ENCODE measurements at regions not wholly inside any gene's neighbourhood (a gene's known extent, or its start where the extent isn't known, plus 50 kb on each side); places are given as distances from the start of the nearest gene placed in this dataset.

- POLR2A ChIA-PET, result no interaction called here
- H3K9me3 Mint-ChIP-seq, result no peaks in the 10 kb centered on the region
- no peaks in the 10 kb centered on the region for H3K36me3 Mint-ChIP-seq (ENCODE audit: low read depth)
- DNase-seq, result no peak
- no peaks in the 10 kb centered on the region for H3K27me3 Mint-ChIP-seq
- no peaks in the 10 kb centered on the region for H3K4me1 Mint-ChIP-seq
- H3K27ac Mint-ChIP-seq, result no peak overlapping the region
- H3K4me3 Mint-ChIP-seq, result no peak overlapping the region
- CTCF ChIA-PET, result no interaction called here
Measured at GRCh38 chr2:5798084-5798483, 105.9 kb downstream of the SOX11 start.

- Mint-ChIP-seq H3K4me3 (no peak overlapping the region), H3K36me3 (ENCODE audit: low read depth) (no peaks in the 10 kb centered on the region), H3K27ac (no peak overlapping the region), H3K27me3 (no peaks in the 10 kb centered on the region), H3K9me3 (no peaks in the 10 kb centered on the region), H3K4me1 (no peaks in the 10 kb centered on the region)
- CTCF ChIA-PET, result no interaction called here
- DNase-seq, result no peak
- POLR2A ChIA-PET, result no interaction called here
Measured at GRCh38 chr2:5799348-5799747, 107.2 kb downstream of the SOX11 start.

GRCh38 chr2:5803547-5803946 is 111.4 kb downstream of the SOX11 start:
- no peaks in the 10 kb centered on the region for H3K36me3 Mint-ChIP-seq (ENCODE audit: low read depth)

GRCh38 chr2:5818961-5819600 is 126.9 kb downstream of the SOX11 start:
- no peak overlapping the region for H3K27ac Mint-ChIP-seq
- no peaks in the 10 kb centered on the region for H3K36me3 Mint-ChIP-seq (ENCODE audit: low read depth)
- no peak overlapping the region for H3K4me3 Mint-ChIP-seq
- ChIA-PET POLR2A (no interaction called here), CTCF (no interaction called here)
- no peaks in the 10 kb centered on the region for H3K4me1 Mint-ChIP-seq
- H3K9me3 Mint-ChIP-seq, result no peaks in the 10 kb centered on the region
- no peak for DNase-seq
- H3K27me3 Mint-ChIP-seq, result no peaks in the 10 kb centered on the region

More at GRCh38 chr2:5803547-5803946, 111.4 kb downstream of the SOX11 start:
- DNase-seq, result no peak
- H3K9me3 Mint-ChIP-seq, result no peaks in the 10 kb centered on the region
- no peaks in the 10 kb centered on the region for H3K27me3 Mint-ChIP-seq
- no peaks in the 10 kb centered on the region for H3K4me1 Mint-ChIP-seq
- POLR2A ChIA-PET, result no interaction called here
- H3K27ac Mint-ChIP-seq, result no peak overlapping the region
- CTCF ChIA-PET, result no interaction called here
- no peak overlapping the region for H3K4me3 Mint-ChIP-seq

- no peaks in the 10 kb centered on the region for H3K36me3 Mint-ChIP-seq (ENCODE audit: low read depth)
- no peaks in the 10 kb centered on the region for H3K27me3 Mint-ChIP-seq
- CTCF ChIA-PET, result interaction anchor here (0.6 kb wide), 1 partner anchor 874 kb away, joined by 5 read pairs; no protein-coding TSS in a partner anchor
- POLR2A ChIA-PET, result interaction anchor here (0.6 kb wide), 1 partner anchor 796 kb away, joined by 3 read pairs; no protein-coding TSS in a partner anchor
- H3K27ac Mint-ChIP-seq, result no peak overlapping the region
- H3K9me3 Mint-ChIP-seq, result no peaks in the 10 kb centered on the region
- no peak for DNase-seq
- no peak overlapping the region for H3K4me3 Mint-ChIP-seq
- no peaks in the 10 kb centered on the region for H3K4me1 Mint-ChIP-seq
Measured at GRCh38 chr2:5824126-5824525, 131.9 kb downstream of the SOX11 start.

- H3K9me3 Mint-ChIP-seq, result no peaks in the 10 kb centered on the region
- H3K36me3 Mint-ChIP-seq (ENCODE audit: low read depth), result no peaks in the 10 kb centered on the region
- ChIA-PET POLR2A (no interaction called here), CTCF (no interaction called here)
- H3K4me3 Mint-ChIP-seq, result no peak overlapping the region
- no peaks in the 10 kb centered on the region for H3K27me3 Mint-ChIP-seq
- no peak overlapping the region for H3K27ac Mint-ChIP-seq
- no peaks in the 10 kb centered on the region for H3K4me1 Mint-ChIP-seq
- DNase-seq, result no peak
Measured at GRCh38 chr2:5825686-5826085, 133.5 kb downstream of the SOX11 start.

- Mint-ChIP-seq H3K27ac (no peak overlapping the region), H3K4me1 (no peaks in the 10 kb centered on the region), H3K4me3 (no peak overlapping the region), H3K36me3 (ENCODE audit: low read depth) (no peaks in the 10 kb centered on the region), H3K27me3 (no peaks in the 10 kb centered on the region), H3K9me3 (no peaks in the 10 kb centered on the region)
- no peak for DNase-seq
- ChIA-PET POLR2A (no interaction called here), CTCF (no interaction called here)
Measured at GRCh38 chr2:5826979-5827655, 134.9 kb downstream of the SOX11 start.

- Mint-ChIP-seq H3K4me3 (no peak overlapping the region), H3K36me3 (ENCODE audit: low read depth) (no peaks in the 10 kb centered on the region), H3K4me1 (no peaks in the 10 kb centered on the region), H3K27me3 (no peaks in the 10 kb centered on the region), H3K27ac (no peak overlapping the region), H3K9me3 (no peaks in the 10 kb centered on the region)
- no peak for DNase-seq
- POLR2A ChIA-PET, result no interaction called here
- CTCF ChIA-PET, result no interaction called here
Measured at GRCh38 chr2:5834501-5834900, 142.3 kb downstream of the SOX11 start.

- DNase-seq, result no peak
- CTCF ChIA-PET, result no interaction called here
- H3K9me3 Mint-ChIP-seq, result peaks cover 5% of the 10 kb centered on the region
- H3K27me3 Mint-ChIP-seq, result no peaks in the 10 kb centered on the region
- no peaks in the 10 kb centered on the region for H3K36me3 Mint-ChIP-seq (ENCODE audit: low read depth)
- H3K27ac Mint-ChIP-seq, result no peak overlapping the region
- H3K4me1 Mint-ChIP-seq, result no peaks in the 10 kb centered on the region
- H3K4me3 Mint-ChIP-seq, result no peak overlapping the region
- POLR2A ChIA-PET, result no interaction called here
Measured at GRCh38 chr2:5839550-5839949, 147.4 kb downstream of the SOX11 start.

GRCh38 chr2:5841126-5841525 is 148.9 kb downstream of the SOX11 start:
- Mint-ChIP-seq H3K36me3 (ENCODE audit: low read depth) (no peaks in the 10 kb centered on the region), H3K4me1 (no peaks in the 10 kb centered on the region), H3K9me3 (peaks cover 5% of the 10 kb centered on the region), H3K27ac (no peak overlapping the region), H3K27me3 (no peaks in the 10 kb centered on the region), H3K4me3 (no peak overlapping the region)
- DNase-seq, result no peak
- ChIA-PET CTCF (no interaction called here), POLR2A (no interaction called here)

GRCh38 chr2:5842326-5842725 is 150.1 kb downstream of the SOX11 start:
- no peak for DNase-seq
- Mint-ChIP-seq H3K4me1 (no peaks in the 10 kb centered on the region), H3K27ac (no peak overlapping the region), H3K36me3 (ENCODE audit: low read depth) (no peaks in the 10 kb centered on the region), H3K27me3 (no peaks in the 10 kb centered on the region), H3K9me3 (peaks cover 5% of the 10 kb centered on the region), H3K4me3 (no peak overlapping the region)
- POLR2A ChIA-PET, result no interaction called here
- CTCF ChIA-PET, result no interaction called here

GRCh38 chr2:5845798-5846330 is 153.7 kb downstream of the SOX11 start:
- Mint-ChIP-seq H3K27me3 (no peaks in the 10 kb centered on the region), H3K9me3 (peaks cover 5% of the 10 kb centered on the region), H3K4me1 (no peaks in the 10 kb centered on the region), H3K36me3 (ENCODE audit: low read depth) (no peaks in the 10 kb centered on the region), H3K27ac (no peak overlapping the region), H3K4me3 (no peak overlapping the region)
- CTCF ChIA-PET, result no interaction called here
- POLR2A ChIA-PET, result no interaction called here
- no peak for DNase-seq

- peaks cover 5% of the 10 kb centered on the region for H3K9me3 Mint-ChIP-seq
- no peaks in the 10 kb centered on the region for H3K27me3 Mint-ChIP-seq
- H3K27ac Mint-ChIP-seq, result no peak overlapping the region
- H3K4me1 Mint-ChIP-seq, result no peaks in the 10 kb centered on the region
- ChIA-PET CTCF (no interaction called here), POLR2A (no interaction called here)
- H3K4me3 Mint-ChIP-seq, result no peak overlapping the region
- DNase-seq, result no peak
- no peaks in the 10 kb centered on the region for H3K36me3 Mint-ChIP-seq (ENCODE audit: low read depth)
Measured at GRCh38 chr2:5846881-5847280, 154.7 kb downstream of the SOX11 start.

- Mint-ChIP-seq H3K9me3 (no peaks in the 10 kb centered on the region), H3K4me3 (no peak overlapping the region), H3K27me3 (no peaks in the 10 kb centered on the region), H3K27ac (no peak overlapping the region), H3K36me3 (ENCODE audit: low read depth) (no peaks in the 10 kb centered on the region), H3K4me1 (no peaks in the 10 kb centered on the region)
- ChIA-PET CTCF (no interaction called here), POLR2A (no interaction called here)
- no peak for DNase-seq
Measured at GRCh38 chr2:5849562-5849961, 157.4 kb downstream of the SOX11 start.
